Retinal pigment epithelial cell (primary cell): ENCODE measurements at regions not wholly inside any gene's neighbourhood (a gene's known extent, or its start where the extent isn't known, plus 50 kb on each side); places are given as distances from the start of the nearest gene placed in this dataset.

Experiments used
- DNase-seq: peaks from one replicate; pipeline ENCODE4 v3.0.0-alpha.2; 2010; ENCODE audit warnings: low read depth
- H3K4me3 ChIP-seq: 2 replicates; pipeline ENCODE4 v1.5.1; 2011; ENCODE audit warnings: mild to moderate bottlenecking, low read length, control low read depth, moderate library complexity
- TF ChIP-seq, protein P1 (sequence below): conservative IDR thresholded peaks from 2 replicates; pipeline ENCODE4 v1.5.1; 2011; ENCODE audit warnings: low read depth, low read length, control low read depth, inconsistent platforms

DNA sequence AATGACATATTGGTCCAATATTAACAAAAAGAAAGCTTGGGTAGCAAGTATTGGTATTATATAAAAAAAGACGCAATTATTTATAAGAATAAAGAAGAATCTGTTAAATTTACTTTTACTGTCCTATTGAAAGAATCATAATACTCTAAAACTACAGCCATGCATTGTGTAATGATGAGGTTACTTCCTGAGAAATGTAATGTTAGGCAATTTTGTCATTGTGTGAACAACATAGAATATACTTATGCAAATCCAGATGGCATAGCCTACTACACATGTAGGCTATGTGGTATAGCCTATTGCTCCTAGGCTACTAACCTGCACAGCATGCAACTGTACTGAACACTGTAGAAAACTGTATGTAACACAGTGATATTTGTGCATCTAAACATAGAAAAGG is 121.2 kb upstream of the PTGFR start:
- TF ChIP-seq, protein P1, sequence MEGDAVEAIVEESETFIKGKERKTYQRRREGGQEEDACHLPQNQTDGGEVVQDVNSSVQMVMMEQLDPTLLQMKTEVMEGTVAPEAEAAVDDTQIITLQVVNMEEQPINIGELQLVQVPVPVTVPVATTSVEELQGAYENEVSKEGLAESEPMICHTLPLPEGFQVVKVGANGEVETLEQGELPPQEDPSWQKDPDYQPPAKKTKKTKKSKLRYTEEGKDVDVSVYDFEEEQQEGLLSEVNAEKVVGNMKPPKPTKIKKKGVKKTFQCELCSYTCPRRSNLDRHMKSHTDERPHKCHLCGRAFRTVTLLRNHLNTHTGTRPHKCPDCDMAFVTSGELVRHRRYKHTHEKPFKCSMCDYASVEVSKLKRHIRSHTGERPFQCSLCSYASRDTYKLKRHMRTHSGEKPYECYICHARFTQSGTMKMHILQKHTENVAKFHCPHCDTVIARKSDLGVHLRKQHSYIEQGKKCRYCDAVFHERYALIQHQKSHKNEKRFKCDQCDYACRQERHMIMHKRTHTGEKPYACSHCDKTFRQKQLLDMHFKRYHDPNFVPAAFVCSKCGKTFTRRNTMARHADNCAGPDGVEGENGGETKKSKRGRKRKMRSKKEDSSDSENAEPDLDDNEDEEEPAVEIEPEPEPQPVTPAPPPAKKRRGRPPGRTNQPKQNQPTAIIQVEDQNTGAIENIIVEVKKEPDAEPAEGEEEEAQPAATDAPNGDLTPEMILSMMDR, result no peak
- no peak overlapping the region for H3K4me3 ChIP-seq
- DNase-seq, result no peak

DNA sequence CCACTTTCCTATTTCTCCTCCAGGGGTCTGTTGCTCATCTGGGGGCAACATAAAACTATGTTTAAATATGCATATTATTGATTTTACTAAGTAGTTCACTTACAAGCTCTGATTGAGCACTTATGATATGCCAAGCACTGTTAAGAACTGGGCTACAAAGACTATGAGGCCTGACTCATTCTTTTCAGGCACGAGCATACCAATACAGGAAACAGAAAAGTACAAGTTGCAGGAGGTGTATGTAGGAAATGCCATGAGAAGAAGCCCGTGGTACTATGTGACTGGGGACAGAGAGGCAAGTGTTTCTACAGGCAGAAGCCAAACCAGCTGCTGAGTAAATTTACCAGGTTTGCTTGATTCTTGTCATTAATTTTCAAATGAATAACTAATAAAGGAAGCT is 120.4 kb upstream of the PTGFR start:
- DNase-seq, result no peak
- TF ChIP-seq, protein P1, result no peak
- H3K4me3 ChIP-seq, result no peak overlapping the region

DNA sequence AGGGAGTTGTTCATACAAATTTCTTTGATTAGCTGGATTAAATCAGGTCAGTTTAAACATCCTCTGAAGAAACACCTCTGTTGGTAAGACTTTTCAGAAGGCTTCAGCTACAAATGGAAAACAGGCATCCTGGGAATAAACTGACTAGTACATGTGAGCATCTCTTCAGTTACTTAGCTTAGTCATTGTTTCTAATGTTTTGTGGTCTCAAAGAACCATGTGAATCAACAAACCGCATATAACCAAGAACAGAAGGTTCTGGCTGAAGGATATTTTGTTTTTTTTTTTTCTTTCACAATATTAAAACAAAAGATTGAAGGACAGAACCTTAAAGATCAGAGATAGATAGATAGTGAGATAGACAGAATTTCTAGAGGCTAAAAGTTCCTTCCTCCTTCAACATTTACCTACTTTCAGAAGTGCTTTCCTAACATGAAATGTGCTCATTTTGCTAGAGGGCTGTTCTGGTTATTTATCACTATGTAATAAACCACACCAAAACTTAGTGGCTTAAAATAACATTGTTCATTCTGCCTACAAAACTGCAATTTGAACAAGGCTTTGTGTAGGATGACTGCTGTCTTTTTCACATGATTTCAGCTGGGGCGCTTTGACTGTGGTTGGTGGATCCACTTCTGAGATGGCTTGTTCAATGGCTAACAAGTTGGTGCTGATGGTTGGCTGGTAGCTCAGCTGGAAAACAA is 119.8 kb upstream of the PTGFR start:
- no peak for DNase-seq
- TF ChIP-seq, protein P1, result no peak

DNA sequence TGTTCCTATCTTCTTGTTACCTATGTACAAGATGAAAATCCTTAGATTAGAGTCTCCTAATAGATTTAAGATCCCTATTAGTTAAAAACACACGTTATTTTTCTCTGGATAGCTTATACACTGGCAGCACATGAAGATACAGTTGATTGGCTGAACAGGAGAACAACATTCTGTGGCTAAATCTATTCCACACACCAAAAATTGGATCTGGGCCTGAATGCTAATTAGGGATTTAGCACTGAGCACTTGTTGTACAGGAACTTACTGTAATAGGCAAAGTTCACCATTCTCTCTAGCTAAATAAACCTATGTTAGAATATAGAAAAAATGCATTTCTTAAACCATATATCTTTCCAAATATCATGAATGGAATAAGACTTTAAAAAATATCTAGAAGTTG is 117.1 kb upstream of the PTGFR start:
- no peak overlapping the region for H3K4me3 ChIP-seq
- TF ChIP-seq, protein P1, result no peak
- DNase-seq, result peak; percentile 43

More for the DNA sequence above, 119.8 kb upstream of the PTGFR start:
- H3K4me3 ChIP-seq, result no peak overlapping the region

DNA sequence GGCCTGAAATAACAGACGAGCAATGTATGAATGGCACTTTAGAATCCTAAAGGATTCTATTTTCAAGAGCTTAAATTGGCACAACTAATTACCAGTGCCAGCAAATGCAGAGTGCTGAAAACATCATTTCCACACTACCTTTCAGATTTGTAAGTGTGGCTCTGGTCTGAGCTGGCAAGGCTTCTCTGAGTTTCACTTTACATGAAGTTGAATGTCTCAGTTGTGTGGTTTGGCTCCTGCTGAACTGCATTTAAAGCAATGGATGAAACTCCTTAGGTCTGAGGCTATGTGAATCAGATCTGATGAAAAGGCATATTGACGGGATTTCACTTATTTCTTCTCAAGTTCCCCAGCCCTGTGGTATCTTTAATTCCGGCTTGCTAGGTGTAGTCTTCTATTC is 114.8 kb upstream of the PTGFR start:
- H3K4me3 ChIP-seq, result no peak overlapping the region
- TF ChIP-seq, protein P1, result no peak
- DNase-seq, result no peak

DNA sequence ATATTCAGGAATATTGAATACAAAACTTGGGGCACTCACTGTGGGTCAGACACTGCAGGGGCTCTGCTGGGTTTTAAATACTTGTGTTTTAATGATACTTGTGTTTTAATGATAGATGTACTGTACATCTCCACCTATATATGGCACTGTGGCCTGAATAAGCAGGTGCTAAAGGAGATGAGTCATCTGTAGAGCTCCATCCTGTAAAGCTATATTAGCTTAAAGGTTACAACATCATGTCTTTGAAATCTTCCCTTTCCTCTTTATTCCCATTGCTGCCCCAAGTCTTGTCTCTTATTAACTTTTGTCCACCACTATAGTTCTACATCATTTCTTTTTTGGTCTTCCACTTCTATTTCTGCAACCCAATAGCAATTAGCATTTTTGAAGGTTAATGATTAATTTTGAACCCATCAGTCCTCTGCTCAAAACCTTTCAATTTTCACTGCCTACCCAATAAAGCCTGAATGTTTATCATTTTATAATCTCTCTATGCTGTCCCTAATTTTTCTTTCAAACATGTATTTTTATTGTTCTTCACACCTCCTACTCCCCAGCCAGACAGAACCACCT is 113.3 kb upstream of the PTGFR start:
- DNase-seq, result no peak
- H3K4me3 ChIP-seq, result no peak overlapping the region
- TF ChIP-seq, protein P1, result no peak

DNA sequence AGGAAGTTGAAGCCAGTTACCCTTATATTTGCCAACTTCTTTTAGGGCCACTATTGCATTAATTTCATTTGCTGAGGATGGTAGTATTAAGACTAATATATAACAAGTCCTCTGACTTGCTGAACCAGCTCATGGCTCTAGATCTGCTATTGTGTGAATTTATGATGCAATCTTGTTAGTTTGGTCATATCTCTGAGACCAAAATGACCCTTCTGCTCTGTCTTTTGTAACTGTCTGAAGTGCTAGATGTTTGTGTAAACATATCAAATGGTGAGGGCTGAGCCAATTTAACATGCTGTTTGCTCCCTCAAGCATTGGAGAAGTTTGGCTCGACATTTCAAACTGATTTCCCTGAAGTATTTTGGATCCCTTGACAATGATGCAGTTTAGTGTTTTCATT is 106.9 kb upstream of the PTGFR start:
- no peak for DNase-seq
- TF ChIP-seq, protein P1, result no peak
- no peak overlapping the region for H3K4me3 ChIP-seq
